ENCODE measurements at regions not wholly inside any gene's neighbourhood (a gene's known extent, or its start where the extent isn't known, plus 50 kb on each side); places are given as distances from the start of the nearest gene placed in this dataset.

DNA sequence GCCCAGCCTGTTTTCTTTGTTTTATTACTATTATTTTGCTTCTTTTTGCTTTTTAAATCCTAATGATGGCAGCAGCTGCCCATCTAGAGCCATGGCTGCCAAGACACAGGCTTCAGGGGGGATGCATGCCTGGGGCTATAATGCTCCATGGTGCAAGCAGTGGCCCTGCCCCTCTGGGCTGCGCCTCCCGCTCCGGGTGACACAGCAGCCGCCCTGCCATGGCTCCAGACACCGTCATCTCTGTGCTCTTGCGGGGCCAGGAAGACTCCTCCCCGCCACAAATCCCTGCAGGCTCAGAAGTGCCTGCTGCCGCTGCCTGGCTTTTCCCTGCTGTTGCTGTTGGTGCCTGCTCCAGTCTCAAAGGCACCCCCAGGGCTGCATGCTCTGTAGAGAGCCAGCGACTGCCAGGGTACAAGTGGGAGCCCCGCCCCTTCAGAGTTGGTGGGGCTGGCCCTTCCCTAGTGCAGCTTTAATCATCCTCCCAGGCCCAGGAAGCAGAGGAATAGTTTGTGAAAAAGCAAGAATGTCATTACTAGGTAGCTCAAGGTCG lies 581.5 kb downstream of the FGF9 start:
- TF ChIP-seq, protein P1, sequence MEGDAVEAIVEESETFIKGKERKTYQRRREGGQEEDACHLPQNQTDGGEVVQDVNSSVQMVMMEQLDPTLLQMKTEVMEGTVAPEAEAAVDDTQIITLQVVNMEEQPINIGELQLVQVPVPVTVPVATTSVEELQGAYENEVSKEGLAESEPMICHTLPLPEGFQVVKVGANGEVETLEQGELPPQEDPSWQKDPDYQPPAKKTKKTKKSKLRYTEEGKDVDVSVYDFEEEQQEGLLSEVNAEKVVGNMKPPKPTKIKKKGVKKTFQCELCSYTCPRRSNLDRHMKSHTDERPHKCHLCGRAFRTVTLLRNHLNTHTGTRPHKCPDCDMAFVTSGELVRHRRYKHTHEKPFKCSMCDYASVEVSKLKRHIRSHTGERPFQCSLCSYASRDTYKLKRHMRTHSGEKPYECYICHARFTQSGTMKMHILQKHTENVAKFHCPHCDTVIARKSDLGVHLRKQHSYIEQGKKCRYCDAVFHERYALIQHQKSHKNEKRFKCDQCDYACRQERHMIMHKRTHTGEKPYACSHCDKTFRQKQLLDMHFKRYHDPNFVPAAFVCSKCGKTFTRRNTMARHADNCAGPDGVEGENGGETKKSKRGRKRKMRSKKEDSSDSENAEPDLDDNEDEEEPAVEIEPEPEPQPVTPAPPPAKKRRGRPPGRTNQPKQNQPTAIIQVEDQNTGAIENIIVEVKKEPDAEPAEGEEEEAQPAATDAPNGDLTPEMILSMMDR (IDR thresholded peaks at IDR 0.05) = no peak
- TF ChIP-seq ZFX (IDR thresholded peaks at IDR 0.05; ENCODE audit: borderline replicate concordance) = no peak

Measured in 22Rv1 (cell line).